Esophagus muscularis mucosa (tissue), 4 donors: ENCODE measurements at regions not wholly inside any gene's neighbourhood (a gene's known extent, or its start where the extent isn't known, plus 50 kb on each side); places are given as distances from the start of the nearest gene placed in this dataset.

Source experiments
- DNase-seq: peaks from one replicate; pipeline ENCODE4 v3.0.0-alpha.2; 2017; ENCODE audit errors: extremely low spot score
- H3K27ac ChIP-seq, 4 donors: fragments of 200-600 bp; sonication (generic); replicated peaks in 1 of 4; 1 replicate in 3 of 4; 2 replicates in 1 of 4; pipeline ENCODE4 v1.5.1; 2016 to 2019; ENCODE audit warnings: mild to moderate bottlenecking in 1 of 4
- H3K27me3 ChIP-seq, 4 donors: fragments of 200-600 bp; sonication (generic); one replicate each; pipeline versions ENCODE4 v1.5.1 to v1.6.0; 2016 to 2019
- H3K36me3 ChIP-seq, 4 donors: fragments of 200-600 bp; sonication (generic); one replicate each; pipeline ENCODE4 v1.5.1; 2016 to 2019
- H3K4me1 ChIP-seq, 4 donors: fragments of 200-600 bp; sonication (generic); one replicate each; pipeline ENCODE4 v1.5.1; 2016 to 2019
- H3K4me3 ChIP-seq, 4 donors: fragments of 200-600 bp; sonication (generic); 1 replicate in 2 of 4; 2 replicates in 2 of 4; pipeline ENCODE4 v1.5.1; 2016 to 2019; ENCODE audit warnings: mild to moderate bottlenecking in 4 of 4, moderate library complexity in 1 of 4
- H3K9me3 ChIP-seq, 4 donors: fragments of 200-600 bp; sonication (generic); 1 replicate in 3 of 4; 2 replicates in 1 of 4; pipeline ENCODE4 v1.5.1; 2016 to 2019
- EP300 ChIP-seq: sonication (generic); formaldehyde crosslinking; IDR thresholded peaks from one replicate; pipeline ENCODE4 v1.6.1; 2017; ENCODE audit warnings: antibody characterized with exemption
- POLR2A ChIP-seq: fragments of 450-650 bp; IDR thresholded peaks from one replicate; pipeline ENCODE4 v1.6.1; 2017; ENCODE audit warnings: antibody characterized with exemption, moderate library complexity, mild to moderate bottlenecking, low read depth
- POLR2AphosphoS5 ChIP-seq, 2 donors: sonication (generic); formaldehyde crosslinking; IDR thresholded peaks; one replicate each; pipeline ENCODE4 v1.6.1; 2017; ENCODE audit warnings: antibody characterized with exemption in 2 of 2
- intact Hi-C: fragments of 100-400 bp; cut with DNase I; formaldehyde crosslinking; loops from one replicate; pipeline ENCODE4 v1.15.1; 2023
- TF ChIP-seq, protein P1 (sequence below), 3 experiments: fragments of 200-600 bp in 2 of 3; fragments of 450-650 bp in 1 of 3; sonication (generic) in 2 of 3; IDR thresholded peaks; one replicate each; pipeline ENCODE4 v1.5.1; 2017 to 2019; ENCODE audit warnings: antibody characterized with exemption in 3 of 3, mild to moderate bottlenecking in 2 of 3, moderate library complexity in 1 of 3

DNA sequence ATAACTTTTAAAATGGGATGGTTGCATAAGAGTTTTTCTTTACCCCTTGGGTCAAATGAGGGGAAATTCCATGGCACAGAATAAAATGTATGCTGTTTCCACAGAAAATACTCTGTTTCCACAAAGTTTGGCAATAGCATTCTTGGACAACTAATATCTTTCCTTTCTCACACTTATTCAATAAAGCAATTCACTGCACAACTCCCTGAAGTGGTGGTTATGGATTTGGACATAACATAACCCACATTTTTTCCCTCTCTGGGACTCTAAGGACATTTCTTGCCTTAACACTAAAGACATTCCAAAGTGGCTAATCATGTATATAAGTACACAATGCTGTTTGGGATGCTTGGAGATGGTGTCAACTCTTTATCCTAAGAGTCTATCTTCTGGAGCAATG, 51.7 kb upstream of the GPM6B start:
- TF ChIP-seq POLR2A, result no peak
- no peak for TF ChIP-seq POLR2AphosphoS5 (IDR thresholded peaks at IDR 0.05)
- TF ChIP-seq, protein P1, sequence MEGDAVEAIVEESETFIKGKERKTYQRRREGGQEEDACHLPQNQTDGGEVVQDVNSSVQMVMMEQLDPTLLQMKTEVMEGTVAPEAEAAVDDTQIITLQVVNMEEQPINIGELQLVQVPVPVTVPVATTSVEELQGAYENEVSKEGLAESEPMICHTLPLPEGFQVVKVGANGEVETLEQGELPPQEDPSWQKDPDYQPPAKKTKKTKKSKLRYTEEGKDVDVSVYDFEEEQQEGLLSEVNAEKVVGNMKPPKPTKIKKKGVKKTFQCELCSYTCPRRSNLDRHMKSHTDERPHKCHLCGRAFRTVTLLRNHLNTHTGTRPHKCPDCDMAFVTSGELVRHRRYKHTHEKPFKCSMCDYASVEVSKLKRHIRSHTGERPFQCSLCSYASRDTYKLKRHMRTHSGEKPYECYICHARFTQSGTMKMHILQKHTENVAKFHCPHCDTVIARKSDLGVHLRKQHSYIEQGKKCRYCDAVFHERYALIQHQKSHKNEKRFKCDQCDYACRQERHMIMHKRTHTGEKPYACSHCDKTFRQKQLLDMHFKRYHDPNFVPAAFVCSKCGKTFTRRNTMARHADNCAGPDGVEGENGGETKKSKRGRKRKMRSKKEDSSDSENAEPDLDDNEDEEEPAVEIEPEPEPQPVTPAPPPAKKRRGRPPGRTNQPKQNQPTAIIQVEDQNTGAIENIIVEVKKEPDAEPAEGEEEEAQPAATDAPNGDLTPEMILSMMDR (IDR thresholded peaks at IDR 0.05), result no peak
- no peak for TF ChIP-seq EP300
- Histone ChIP-seq H3K4me1 (no peaks in the 10 kb centered on the region), H3K4me3 (no peak overlapping the region), H3K27me3 (peaks cover 0 to 4% (median 0%) of the 10 kb centered on the region in 4 donors), H3K27ac (no peak overlapping the region), H3K36me3 (no peaks in the 10 kb centered on the region), H3K9me3 (no peaks in the 10 kb centered on the region)
- no peak for DNase-seq
- intact Hi-C loops, result no loop called here
